MM.1S (cell line): ENCODE measurements at regions not wholly inside any gene's neighbourhood (a gene's known extent, or its start where the extent isn't known, plus 50 kb on each side); places are given as distances from the start of the nearest gene placed in this dataset.

Experiments
- DNase-seq: peaks from one replicate; pipeline ENCODE4 v3.0.0-alpha.2; 2015
- H2AFZ ChIP-seq: fragments of 300-600 bp; sonication (generic); 2 replicates; pipeline ENCODE4 v1.6.0; 2016; ENCODE audit warnings: antibody characterized with exemption, low read length
- H3F3A ChIP-seq: fragments of 300-600 bp; sonication (generic); 2 replicates; pipeline ENCODE4 v1.6.1; 2016; ENCODE audit warnings: mild to moderate bottlenecking, antibody characterized with exemption, low read length, moderate library complexity, mixed read lengths; ENCODE audit not compliant: insufficient read depth
- H3K27ac ChIP-seq: fragments of 300-600 bp; sonication (generic); 2 replicates; pipeline ENCODE4 v1.5.1; 2016; ENCODE audit warnings: mild to moderate bottlenecking, low read length
- H3K27me3 ChIP-seq: fragments of 300-600 bp; sonication (generic); replicated peaks from 2 replicates; pipeline ENCODE4 v1.6.0; 2016; ENCODE audit warnings: low read length; ENCODE audit not compliant: insufficient read depth
- H3K36me3 ChIP-seq: fragments of 300-600 bp; sonication (generic); replicated peaks from 2 replicates; pipeline ENCODE4 v1.6.1; 2016; ENCODE audit warnings: mild to moderate bottlenecking, low read length, mixed read lengths; ENCODE audit not compliant: insufficient read depth
- H3K4me1 ChIP-seq: fragments of 300-600 bp; sonication (generic); 2 replicates; pipeline ENCODE4 v1.6.1; 2016; ENCODE audit warnings: low read length, mixed read lengths
- H3K4me2 ChIP-seq: fragments of 300-600 bp; sonication (generic); 2 replicates; pipeline ENCODE4 v1.6.0; 2016; ENCODE audit warnings: low read depth, low read length
- H3K4me3 ChIP-seq: fragments of 300-600 bp; sonication (generic); 2 replicates; pipeline ENCODE4 v1.5.1; 2016; ENCODE audit warnings: low read length, mixed read lengths
- H3K79me2 ChIP-seq: fragments of 300-600 bp; sonication (generic); 2 replicates; pipeline ENCODE4 v1.6.1; 2016; ENCODE audit warnings: mixed run types, low read length, mixed read lengths
- H3K9ac ChIP-seq: fragments of 300-600 bp; sonication (generic); 2 replicates; pipeline ENCODE4 v1.6.1; 2016; ENCODE audit warnings: low read length, mixed read lengths
- H3K9me2 ChIP-seq: fragments of 300-600 bp; sonication (generic); replicated peaks from 2 replicates; pipeline ENCODE4 v1.6.1; 2016; ENCODE audit warnings: mild to moderate bottlenecking, low read length, mixed read lengths; ENCODE audit not compliant: insufficient read depth
- H3K9me3 ChIP-seq: fragments of 300-600 bp; sonication (generic); replicated peaks from 2 replicates; pipeline ENCODE4 v1.6.1; 2016; ENCODE audit warnings: mild to moderate bottlenecking, low read length, mixed read lengths; ENCODE audit not compliant: insufficient read depth
- H4K20me1 ChIP-seq: fragments of 300-600 bp; sonication (generic); 2 replicates; pipeline ENCODE4 v1.6.1; 2016; ENCODE audit warnings: mild to moderate bottlenecking, low read length, moderate library complexity, mixed read lengths; ENCODE audit not compliant: insufficient read depth
- CTCF ChIP-seq: fragments of 300-600 bp; sonication (generic); IDR thresholded peaks from 2 replicates; pipeline ENCODE4 v1.5.1; 2016; ENCODE audit warnings: antibody characterized with exemption, low read length, mixed read lengths
- EZH2 ChIP-seq: fragments of 300-600 bp; sonication (generic); optimal IDR thresholded peaks from 2 replicates; pipeline ENCODE3; 2017; ENCODE audit warnings: low read depth, mild to moderate bottlenecking, antibody characterized with exemption, low read length, mixed read lengths
- EZH2phosphoT487 ChIP-seq: fragments of 300-600 bp; sonication (generic); IDR thresholded peaks from 2 replicates; pipeline ENCODE4 v1.6.1; 2018; ENCODE audit warnings: antibody characterized with exemption, low read length

GRCh38 chr12:32043928-32044549 is 62.6 kb upstream of the BICD1 start:
- H3K36me3 ChIP-seq, result no peaks in the 10 kb centered on the region
- H3K4me2 ChIP-seq, result no peak overlapping the region
- no peaks in the 10 kb centered on the region for H3K79me2 ChIP-seq
- no peaks in the 10 kb centered on the region for H3K4me1 ChIP-seq
- H3K27ac ChIP-seq, result no peak overlapping the region
- TF ChIP-seq EZH2phosphoT487 (no peak), CTCF (no peak)
- no peak for DNase-seq
- H3K9me3 ChIP-seq, result no peaks in the 10 kb centered on the region
- H3K4me3 ChIP-seq, result no peak overlapping the region
- H3F3A ChIP-seq, result no peaks in the 10 kb centered on the region
- H4K20me1 ChIP-seq, result no peaks in the 10 kb centered on the region
- no peaks in the 10 kb centered on the region for H3K27me3 ChIP-seq
- no peak overlapping the region for H3K9ac ChIP-seq
- H2AFZ ChIP-seq, result no peak overlapping the region
- no peaks in the 10 kb centered on the region for H3K9me2 ChIP-seq

GRCh38 chr12:32047357-32048212 is 59.1 kb upstream of the BICD1 start:
- Histone ChIP-seq H3F3A (no peaks in the 10 kb centered on the region), H3K79me2 (no peaks in the 10 kb centered on the region), H2AFZ (no peak overlapping the region), H3K36me3 (no peaks in the 10 kb centered on the region), H3K9me3 (no peaks in the 10 kb centered on the region), H3K9ac (no peak overlapping the region), H3K9me2 (no peaks in the 10 kb centered on the region), H3K27ac (no peak overlapping the region), H3K27me3 (no peaks in the 10 kb centered on the region), H3K4me2 (no peak overlapping the region), H3K4me1 (no peaks in the 10 kb centered on the region), H4K20me1 (no peaks in the 10 kb centered on the region), H3K4me3 (no peak overlapping the region)
- DNase-seq, result no peak
- TF ChIP-seq EZH2 (no peak), CTCF (no peak), EZH2phosphoT487 (no peak)

- DNase-seq, result no peak
- Histone ChIP-seq H3K4me1 (no peaks in the 10 kb centered on the region), H2AFZ (no peak overlapping the region), H3K9me3 (no peaks in the 10 kb centered on the region), H3K27me3 (no peaks in the 10 kb centered on the region), H3K27ac (no peak overlapping the region), H3K4me3 (no peak overlapping the region), H3K79me2 (no peaks in the 10 kb centered on the region), H3K36me3 (no peaks in the 10 kb centered on the region), H3K9ac (no peak overlapping the region), H3K4me2 (no peak overlapping the region), H3K9me2 (no peaks in the 10 kb centered on the region), H3F3A (no peaks in the 10 kb centered on the region), H4K20me1 (no peaks in the 10 kb centered on the region)
- no peak for TF ChIP-seq EZH2phosphoT487
- no peak for TF ChIP-seq CTCF
- no peak for TF ChIP-seq EZH2
These were observed 57.9 kb upstream of the BICD1 start for GRCh38 chr12:32048791-32049190.
